Endothelial cell of umbilical vein (primary cell): ENCODE measurements at regions not wholly inside any gene's neighbourhood (a gene's known extent, or its start where the extent isn't known, plus 50 kb on each side); places are given as distances from the start of the nearest gene placed in this dataset.

Experiments
- BruUV-seq: library from RNA; stranded (reverse); fragments of 400-500 nt; replicated peaks from 2 replicates; lab custom pipeline; 2021; lab: Mats Ljungman, UMichigan
- CTCF ChIA-PET: fragments of 300-600, 350-600 bp; sonication (Branson Sonifier 250); formaldehyde crosslinking; loops from one replicate; lab custom pipeline; 2021; ENCODE audit warnings: antibody characterized with exemption, inconsistent platforms; lab: Charles Lee
- POLR2A ChIA-PET: fragments of 300-600, 350-600 bp; sonication (Branson Sonifier 250); formaldehyde crosslinking; loops from one replicate; lab custom pipeline; 2021; ENCODE audit warnings: antibody characterized with exemption, inconsistent platforms; lab: Charles Lee
- DNase-seq: peaks from one replicate; pipeline ENCODE4 v3.0.0-alpha.2; 2011; ENCODE audit warnings: low read depth, low spot score
- FAIRE-seq: peaks from 2 replicates; lab custom pipeline; 2011; peaks lifted over from hg19 to GRCh38; lab: Jason Lieb, UNC
- H2AFZ ChIP-seq: 2 replicates; pipeline ENCODE4 v1.6.0; 2012; ENCODE audit warnings: low read depth, low read length, control low read depth, inconsistent platforms
- H3K27ac ChIP-seq: 2 replicates; pipeline ENCODE4 v1.5.1; 2011; ENCODE audit warnings: low read depth, mild to moderate bottlenecking, control low read depth, low read length, moderate library complexity; ENCODE audit not compliant: insufficient read depth
- H3K27me3 ChIP-seq, 2 experiments: 2 replicates each; pipeline versions ENCODE4 v1.6.0 to v1.6.1; 2011; ENCODE audit warnings: low read length in 2 of 2, mixed read lengths in 1 of 2; ENCODE audit not compliant: control insufficient read depth in 2 of 2, insufficient read depth in 2 of 2
- H3K36me3 ChIP-seq, 2 experiments: 2 replicates in 1 of 2; 3 replicates in 1 of 2; pipeline ENCODE4 v1.5.1; 2011; ENCODE audit warnings: low read length in 2 of 2, mild to moderate bottlenecking in 1 of 2, moderate library complexity in 1 of 2; ENCODE audit not compliant: control insufficient read depth in 2 of 2, insufficient read depth in 2 of 2; ENCODE audit errors: extremely low read depth in 1 of 2
- H3K4me1 ChIP-seq: 3 replicates; pipeline ENCODE4 v1.5.1; 2011; ENCODE audit warnings: mild to moderate bottlenecking, low read length; ENCODE audit not compliant: control insufficient read depth, insufficient read depth; ENCODE audit errors: extremely low read depth
- H3K4me2 ChIP-seq: 2 replicates; pipeline ENCODE4 v1.6.1; 2011; ENCODE audit warnings: low read length, control low read depth, mixed read lengths; ENCODE audit not compliant: insufficient read depth
- H3K4me3 ChIP-seq, 3 experiments: fragments of 200-600 bp in 1 of 3; sonication (generic), shearing (Covaris generic) in 1 of 3; replicated peaks in 1 of 3; 2 replicates each; pipeline ENCODE4 v1.5.1; 2011 to 2016; ENCODE audit warnings: control low read depth in 3 of 3, low read length in 3 of 3, mild to moderate bottlenecking in 2 of 3, inconsistent platforms in 1 of 3, low read depth in 1 of 3, moderate library complexity in 1 of 3; ENCODE audit not compliant: insufficient read depth in 1 of 3
- H3K79me2 ChIP-seq: 2 replicates; pipeline ENCODE4 v1.6.0; 2012; ENCODE audit warnings: low read length, inconsistent platforms; ENCODE audit not compliant: control insufficient read depth, insufficient read depth
- H3K9ac ChIP-seq: replicated peaks from 2 replicates; pipeline ENCODE3; 2011; ENCODE audit warnings: low read length, control low read depth; ENCODE audit not compliant: insufficient read depth; ENCODE audit errors: extremely low read depth
- H3K9me1 ChIP-seq: replicated peaks from 3 replicates; pipeline ENCODE4 v1.6.0; 2011; ENCODE audit warnings: mild to moderate bottlenecking, low read length; ENCODE audit not compliant: control insufficient read depth, insufficient read depth; ENCODE audit errors: extremely low read depth
- H3K9me3 ChIP-seq: replicated peaks from 2 replicates; pipeline ENCODE4 v1.5.1; 2012; ENCODE audit warnings: low read length, inconsistent platforms; ENCODE audit not compliant: control insufficient read depth, insufficient read depth
- H4K20me1 ChIP-seq: replicated peaks from 2 replicates; pipeline ENCODE3; 2011; ENCODE audit warnings: mild to moderate bottlenecking, low read length; ENCODE audit not compliant: control insufficient read depth, insufficient read depth; ENCODE audit errors: extremely low read depth
- CTCF ChIP-seq, 2 donors: IDR thresholded peaks; 1 replicate in 1 of 2; 2 replicates in 1 of 2; pipeline ENCODE4 v1.5.1; 2011; ENCODE audit warnings: low read length in 2 of 2, mild to moderate bottlenecking in 2 of 2, moderate library complexity in 2 of 2, control low read depth in 1 of 2, inconsistent platforms in 1 of 2, low read depth in 1 of 2; ENCODE audit not compliant: insufficient read depth in 1 of 2; ENCODE audit errors: extremely low read depth in 1 of 2
- EZH2 ChIP-seq: IDR thresholded peaks from 2 replicates; pipeline ENCODE4 v1.6.1; 2012; ENCODE audit warnings: borderline replicate concordance, low read depth, mild to moderate bottlenecking, moderate library complexity, low read length, inconsistent platforms; ENCODE audit not compliant: severe bottlenecking
- FOS ChIP-seq: IDR thresholded peaks from 2 replicates; pipeline ENCODE4 v1.6.1; 2011; ENCODE audit warnings: mild to moderate bottlenecking, low read length, moderate library complexity, borderline replicate concordance; ENCODE audit not compliant: insufficient read depth
- GATA2 ChIP-seq: IDR thresholded peaks from 2 replicates; pipeline ENCODE4 v1.7.0; 2011; ENCODE audit warnings: low read depth, mild to moderate bottlenecking, moderate library complexity, mixed read lengths, low read length; ENCODE audit not compliant: insufficient read length, insufficient read depth
- JUN ChIP-seq: IDR thresholded peaks from 2 replicates; pipeline ENCODE4 v1.6.1; 2011; ENCODE audit warnings: borderline replicate concordance, low read depth; ENCODE audit not compliant: insufficient read length, insufficient read depth
- MAX ChIP-seq: IDR thresholded peaks from 2 replicates; pipeline ENCODE4 v1.6.1; 2011; ENCODE audit not compliant: insufficient read depth, insufficient read length
- MYC ChIP-seq: IDR thresholded peaks from one replicate; pipeline ENCODE4 v1.6.1; 2011; ENCODE audit warnings: mild to moderate bottlenecking, low read depth, low read length
- POLR2A ChIP-seq: IDR thresholded peaks from 2 replicates; pipeline ENCODE4 v1.6.1; 2012; ENCODE audit warnings: low read depth, mild to moderate bottlenecking, control low read depth, low read length
- POLR2AphosphoS5 ChIP-seq: IDR thresholded peaks from 2 replicates; pipeline ENCODE4 v1.6.1; 2012; ENCODE audit warnings: low read depth, mild to moderate bottlenecking, control low read depth, low read length, moderate library complexity; ENCODE audit not compliant: insufficient read depth
- dilution Hi-C: fragments of 300-500 bp; cut with MboI; formaldehyde crosslinking; loops from one replicate; pipeline ENCODE4 v1.15.0; 2019; ENCODE audit warnings: low sequenced_read_pairs; ENCODE audit not compliant: extremely low pct_ligation_motif_present
- intact Hi-C: fragments of 100-400 bp; cut with micrococcal nuclease; formaldehyde crosslinking; loops from one replicate; pipeline ENCODE4 v1.10.0; 2022

- H3K9me3 ChIP-seq: no peaks in the 10 kb centered on the region
- H3K9me1 ChIP-seq: no peaks in the 10 kb centered on the region
- no peaks in the 10 kb centered on the region for H3K27me3 ChIP-seq
- no peaks in the 10 kb centered on the region for H3K36me3 ChIP-seq
- no TSS peak for BruUV-seq
- H3K9ac ChIP-seq: no peak overlapping the region
- no peak overlapping the region for H3K27ac ChIP-seq
- TF ChIP-seq MYC: no peak
- TF ChIP-seq EZH2: no peak
- no peak for TF ChIP-seq CTCF (IDR thresholded peaks at IDR 0.05; ENCODE audit: extremely low read depth in 1 of 2, insufficient read depth in 1 of 2, low read depth in 1 of 2, low read length in 2 of 2)
- no peak for TF ChIP-seq POLR2A
- TF ChIP-seq JUN: no peak
- no peak for TF ChIP-seq MAX
- TF ChIP-seq GATA2: no peak
- TF ChIP-seq POLR2AphosphoS5: no peak
- no peak for TF ChIP-seq FOS
- no peaks in the 10 kb centered on the region for H3K4me1 ChIP-seq
- no peaks in the 10 kb centered on the region for H3K79me2 ChIP-seq
- H2AFZ ChIP-seq: no peak overlapping the region
- CTCF ChIA-PET: no interaction called here
- no peak overlapping the region for H3K4me3 ChIP-seq
- dilution Hi-C loops: no loop called here
- intact Hi-C loops: no loop called here
- no peak for DNase-seq
- no peak overlapping the region for H3K4me2 ChIP-seq
- POLR2A ChIA-PET: no interaction called here
- no peak for FAIRE-seq
- no peaks in the 10 kb centered on the region for H4K20me1 ChIP-seq
These were observed 389.1 kb upstream of the CHD6 start for GRCh38 chr20:42007251-42007650.
